ENCODE measurements at regions not wholly inside any gene's neighbourhood (a gene's known extent, or its start where the extent isn't known, plus 50 kb on each side); places are given as distances from the start of the nearest gene placed in this dataset.

GRCh38 chr6:15044948-15045347 is 200.9 kb upstream of the JARID2 start (continued):
- TF ChIP-seq ZNF462 (CRISPR knock-in tag; IDR thresholded peaks at IDR 0.05): no peak

- H3K4me1 Mint-ChIP-seq: peaks cover 11% of the 10 kb centered on the region
- H3K27ac ChIP-seq (ENCODE audit: low read depth): no peak overlapping the region
- no peak overlapping the region for H3K4me3 Mint-ChIP-seq
- no peak overlapping the region for H3K4me3 ChIP-seq
- ATAC-seq (no peak), DNase-seq (ENCODE audit: low spot score) (no peak)
- H3K36me3 Mint-ChIP-seq (ENCODE audit: low read depth): no peaks in the 10 kb centered on the region
- 0 out of 2 replicates have a peak, but pooled peaks cover 3% of the 10 kb centered on the region for H3K9me2 ChIP-seq (ENCODE audit: insufficient read depth)
- H3K4me1 ChIP-seq (ENCODE audit: insufficient read depth): peaks cover 5% of the 10 kb centered on the region
- H3K27ac Mint-ChIP-seq: no peak overlapping the region
- H2AFZ ChIP-seq: peak overlapping the region; percentile 93
- no peak overlapping the region for H3K4me2 ChIP-seq
- H3F3A ChIP-seq (replicated peaks; ENCODE audit: low read depth): no peaks in the 10 kb centered on the region
- H3K79me2 ChIP-seq (replicated peaks; ENCODE audit: insufficient read depth): no peaks in the 10 kb centered on the region
- no peaks in the 10 kb centered on the region for H3K36me3 ChIP-seq (ENCODE audit: insufficient read depth)
- H3K9me3 Mint-ChIP-seq: no peaks in the 10 kb centered on the region
- H3K27me3 ChIP-seq (ENCODE audit: insufficient read depth): no peaks in the 10 kb centered on the region
- peaks cover 8% of the 10 kb centered on the region for H3K27me3 Mint-ChIP-seq (ENCODE audit: insufficient read depth, low read depth, poor library complexity)
- no peaks in the 10 kb centered on the region for H4K20me1 ChIP-seq (replicated peaks; ENCODE audit: insufficient read depth)
- TF ChIP-seq ETS1 (IDR thresholded peaks at IDR 0.05): no peak
- TF ChIP-seq ZNF114 (CRISPR knock-in tag; IDR thresholded peaks at IDR 0.05): no peak
- TF ChIP-seq EZH2phosphoT487 (IDR thresholded peaks at IDR 0.05; ENCODE audit: unreplicated experiment): no peak
- no peak for TF ChIP-seq EZH2 (IDR thresholded peaks at IDR 0.05; ENCODE audit: low read depth, unreplicated experiment)
- TF ChIP-seq CREB1 (CRISPR knock-in tag; IDR thresholded peaks at IDR 0.05; ENCODE audit: low read depth): no peak
- no peak for TF ChIP-seq POLR2AphosphoS5 (IDR thresholded peaks at IDR 0.05; ENCODE audit: low read depth)
- no peak for TF ChIP-seq JUNB (IDR thresholded peaks at IDR 0.05; ENCODE audit: unreplicated experiment)
- no peak for TF ChIP-seq NANOG (IDR thresholded peaks at IDR 0.05; ENCODE audit: borderline replicate concordance)
- TF ChIP-seq ZNF331 (CRISPR knock-in tag; IDR thresholded peaks at IDR 0.05; ENCODE audit: low read depth): no peak
- no peak for TF ChIP-seq REST (IDR thresholded peaks at IDR 0.05; ENCODE audit: unreplicated experiment)
Measured at GRCh38 chr6:15046751-15047150, 199.1 kb upstream of the JARID2 start.
